HFF-Myc (cell line): ENCODE measurements at regions not wholly inside any gene's neighbourhood (a gene's known extent, or its start where the extent isn't known, plus 50 kb on each side); places are given as distances from the start of the nearest gene placed in this dataset.

Experiments used
- DNase-seq: peaks from one replicate; pipeline ENCODE4 v3.0.0-alpha.2; 2011; ENCODE audit warnings: low read depth; ENCODE audit errors: extremely low read depth
- H3K4me3 ChIP-seq: replicated peaks from 2 replicates; pipeline ENCODE4 v1.5.1; 2011; ENCODE audit warnings: low read depth, mild to moderate bottlenecking, control low read depth, low read length
- CTCF ChIP-seq: IDR thresholded peaks from 2 replicates; pipeline ENCODE4 v1.5.1; 2012; ENCODE audit warnings: mild to moderate bottlenecking, low read depth, low read length, control low read depth; ENCODE audit errors: missing control alignments

- no peak for DNase-seq
- TF ChIP-seq CTCF: no peak
- no peak overlapping the region for H3K4me3 ChIP-seq
These were observed 1045.9 kb upstream of the RAG2 start for GRCh38 chr11:37643968-37644367.

GRCh38 chr11:37642296-37642695 lies 1044.3 kb upstream of the RAG2 start:
- H3K4me3 ChIP-seq: no peak overlapping the region
- TF ChIP-seq CTCF: no peak
- no peak for DNase-seq

- TF ChIP-seq CTCF: no peak
- no peak overlapping the region for H3K4me3 ChIP-seq
- DNase-seq: no peak
These were observed 1034.7 kb upstream of the RAG2 start for GRCh38 chr11:37632748-37633147.

GRCh38 chr11:37630866-37631265 lies 1032.8 kb upstream of the RAG2 start:
- TF ChIP-seq CTCF: no peak
- DNase-seq: no peak
- H3K4me3 ChIP-seq: no peak overlapping the region

- no peak for TF ChIP-seq CTCF
- DNase-seq: no peak
These were observed 1025.7 kb upstream of the RAG2 start for GRCh38 chr11:37623778-37624177.

GRCh38 chr11:37621662-37622061 lies 1023.6 kb upstream of the RAG2 start:
- no peak overlapping the region for H3K4me3 ChIP-seq
- no peak for DNase-seq
- TF ChIP-seq CTCF: no peak

More at GRCh38 chr11:37623778-37624177, 1025.7 kb upstream of the RAG2 start:
- H3K4me3 ChIP-seq: no peak overlapping the region

- no peak for TF ChIP-seq CTCF
- DNase-seq: no peak
- no peak overlapping the region for H3K4me3 ChIP-seq
These were observed 1018.3 kb upstream of the RAG2 start for GRCh38 chr11:37616291-37616690.
